ENCODE measurements at regions not wholly inside any gene's neighbourhood (a gene's known extent, or its start where the extent isn't known, plus 50 kb on each side); places are given as distances from the start of the nearest gene placed in this dataset.

DNA sequence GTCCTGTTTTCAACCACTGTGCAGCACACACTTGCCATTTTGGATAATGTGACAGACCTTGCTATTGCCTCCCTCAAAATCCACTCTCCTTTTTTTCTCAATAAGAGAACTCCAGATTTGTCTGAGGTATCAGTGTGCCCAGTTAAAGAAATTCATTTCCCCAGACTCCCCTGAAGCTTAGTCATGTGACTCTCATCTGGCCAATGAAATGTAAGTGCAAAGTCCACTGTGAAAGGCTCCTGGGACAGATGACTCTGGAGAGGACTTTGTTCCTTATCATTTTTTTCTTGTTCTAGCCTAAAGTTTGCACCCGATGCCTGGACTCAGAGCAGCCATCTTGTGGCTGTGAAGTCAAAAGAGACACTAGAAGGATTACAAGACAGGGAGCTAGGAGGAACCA lies 268.6 kb upstream of the LRTM1 start:
- TF ChIP-seq POLR2AphosphoS5 (IDR thresholded peaks at IDR 0.05) (no peak), POLR2A (IDR thresholded peaks at IDR 0.05) (no peak), EP300 (IDR thresholded peaks at IDR 0.05) (no peak)
- TF ChIP-seq, protein P1, sequence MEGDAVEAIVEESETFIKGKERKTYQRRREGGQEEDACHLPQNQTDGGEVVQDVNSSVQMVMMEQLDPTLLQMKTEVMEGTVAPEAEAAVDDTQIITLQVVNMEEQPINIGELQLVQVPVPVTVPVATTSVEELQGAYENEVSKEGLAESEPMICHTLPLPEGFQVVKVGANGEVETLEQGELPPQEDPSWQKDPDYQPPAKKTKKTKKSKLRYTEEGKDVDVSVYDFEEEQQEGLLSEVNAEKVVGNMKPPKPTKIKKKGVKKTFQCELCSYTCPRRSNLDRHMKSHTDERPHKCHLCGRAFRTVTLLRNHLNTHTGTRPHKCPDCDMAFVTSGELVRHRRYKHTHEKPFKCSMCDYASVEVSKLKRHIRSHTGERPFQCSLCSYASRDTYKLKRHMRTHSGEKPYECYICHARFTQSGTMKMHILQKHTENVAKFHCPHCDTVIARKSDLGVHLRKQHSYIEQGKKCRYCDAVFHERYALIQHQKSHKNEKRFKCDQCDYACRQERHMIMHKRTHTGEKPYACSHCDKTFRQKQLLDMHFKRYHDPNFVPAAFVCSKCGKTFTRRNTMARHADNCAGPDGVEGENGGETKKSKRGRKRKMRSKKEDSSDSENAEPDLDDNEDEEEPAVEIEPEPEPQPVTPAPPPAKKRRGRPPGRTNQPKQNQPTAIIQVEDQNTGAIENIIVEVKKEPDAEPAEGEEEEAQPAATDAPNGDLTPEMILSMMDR (IDR thresholded peaks at IDR 0.05): no peak
- H3K4me3 ChIP-seq: no peak overlapping the region
- 75 to 100% methylated on average over 1 of the region's 1 CpG for WGBS, 2 donors (ENCODE audit: low coverage in 1 of 2)
- no peak overlapping the region for H3K27ac ChIP-seq
- H3K36me3 ChIP-seq: no peaks in the 10 kb centered on the region
- H3K4me1 ChIP-seq: no peaks in the 10 kb centered on the region
- ATAC-seq: no peak
- H3K27me3 ChIP-seq: no peaks in the 10 kb centered on the region
- no peaks in the 10 kb centered on the region for H3K9me3 ChIP-seq

DNA sequence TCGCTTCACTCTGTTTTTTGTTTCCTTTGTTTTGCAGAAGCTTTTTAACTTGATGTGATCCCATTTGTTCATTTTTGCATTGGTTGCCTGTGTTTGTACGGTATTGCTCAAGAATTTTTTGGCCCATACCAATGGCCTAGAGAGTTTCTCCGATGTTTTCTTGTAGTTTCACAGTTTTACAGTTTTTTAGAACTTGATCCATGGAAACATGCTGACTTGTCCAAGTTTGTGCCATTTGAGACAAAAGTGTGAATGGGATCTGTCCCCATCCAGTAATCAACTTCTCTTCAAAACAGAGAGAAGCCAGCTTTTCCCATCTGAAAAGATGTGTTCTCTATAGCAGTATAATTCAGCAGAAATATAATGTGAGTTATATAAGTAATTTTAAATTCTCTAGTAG lies 266.5 kb upstream of the LRTM1 start:
- Histone ChIP-seq H3K27me3 (no peaks in the 10 kb centered on the region), H3K9me3 (no peaks in the 10 kb centered on the region), H3K4me1 (no peaks in the 10 kb centered on the region), H3K36me3 (no peaks in the 10 kb centered on the region), H3K27ac (no peak overlapping the region), H3K4me3 (no peak overlapping the region)
- TF ChIP-seq POLR2A (IDR thresholded peaks at IDR 0.05) (no peak), POLR2AphosphoS5 (IDR thresholded peaks at IDR 0.05) (no peak), EP300 (IDR thresholded peaks at IDR 0.05) (no peak)
- TF ChIP-seq, protein P1 (IDR thresholded peaks at IDR 0.05): no peak
- WGBS, 2 donors (ENCODE audit: low coverage in 1 of 2): 76 to 81% methylated on average over 3 of the region's 3 CpGs
- ATAC-seq: no peak

DNA sequence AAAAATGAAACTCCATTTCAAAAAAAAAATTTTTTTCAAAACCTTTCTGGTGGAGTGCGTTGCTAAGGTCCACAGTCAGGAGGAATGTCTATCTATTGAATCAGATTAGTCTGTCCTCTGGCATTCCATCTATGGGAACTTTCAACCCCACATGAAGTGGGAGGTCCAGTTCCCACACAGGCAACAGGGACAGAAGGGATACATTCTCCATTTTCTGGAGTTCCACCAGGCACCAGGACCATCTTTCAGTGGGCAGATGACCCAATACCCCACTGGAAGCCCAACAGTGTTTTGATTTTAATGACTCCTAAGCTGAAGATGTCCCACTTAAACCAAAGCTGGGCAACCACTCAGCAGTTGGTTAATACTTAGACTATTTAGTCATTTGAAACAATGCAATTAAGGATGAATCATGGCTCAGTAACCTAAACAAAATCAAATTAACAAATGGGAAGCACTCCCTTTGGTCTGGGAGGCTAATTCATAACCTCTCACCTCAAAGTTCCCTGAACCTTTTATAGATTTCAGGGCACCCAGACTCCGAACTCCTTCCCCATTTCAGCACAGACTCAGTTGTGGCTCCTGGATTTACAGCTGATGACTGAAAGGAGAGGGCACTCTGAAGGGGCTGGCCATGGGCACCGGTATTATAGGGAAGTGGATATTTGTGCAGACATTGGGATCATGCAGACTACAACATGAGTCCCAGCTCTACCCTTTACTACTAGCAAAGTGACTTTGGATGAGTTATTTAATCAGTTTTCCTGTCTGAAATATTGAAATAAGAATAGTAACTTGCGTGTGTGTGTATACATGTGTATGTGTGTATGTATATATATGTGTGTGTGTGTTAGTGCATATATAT lies 264.3 kb upstream of the LRTM1 start:
- ATAC-seq: no peak
- Histone ChIP-seq H3K27me3 (no peaks in the 10 kb centered on the region), H3K9me3 (no peaks in the 10 kb centered on the region), H3K4me3 (no peak overlapping the region), H3K36me3 (no peaks in the 10 kb centered on the region), H3K4me1 (no peaks in the 10 kb centered on the region), H3K27ac (peak overlapping the region in 2 of 4 donors; percentile 25 to 65)
- WGBS, 2 donors (ENCODE audit: low coverage in 1 of 2): 59 to 73% methylated on average over 4 of the region's 4 CpGs
- TF ChIP-seq POLR2AphosphoS5 (IDR thresholded peaks at IDR 0.05) (no peak), POLR2A (IDR thresholded peaks at IDR 0.05) (no peak), EP300 (IDR thresholded peaks at IDR 0.05) (no peak)
- TF ChIP-seq, protein P1 (IDR thresholded peaks at IDR 0.05): no peak

DNA sequence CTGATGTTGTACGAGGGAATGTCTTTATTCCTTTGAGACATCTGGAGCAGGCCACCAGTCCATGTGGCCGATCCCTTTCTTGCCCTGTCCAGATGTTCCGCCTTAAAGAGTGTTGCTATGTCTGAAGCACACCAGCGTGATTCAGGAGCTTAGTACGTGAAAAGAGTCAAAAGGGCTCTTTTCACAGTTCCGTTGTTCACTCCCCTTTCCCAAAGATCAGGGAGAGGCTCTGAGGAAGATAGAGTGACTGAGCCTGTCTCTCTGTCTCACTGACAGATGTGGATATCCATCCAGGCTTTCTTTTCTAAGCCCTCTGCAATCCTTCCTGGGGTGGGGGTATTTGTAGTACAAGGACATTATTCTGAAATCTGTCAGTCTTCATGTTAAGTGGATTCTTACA lies 262.5 kb upstream of the LRTM1 start:
- TF ChIP-seq EP300 (IDR thresholded peaks at IDR 0.05): no peak
- no peak for TF ChIP-seq POLR2AphosphoS5 (IDR thresholded peaks at IDR 0.05)
- TF ChIP-seq POLR2A (IDR thresholded peaks at IDR 0.05): no peak
- Histone ChIP-seq H3K4me3 (no peak overlapping the region), H3K27ac (no peak overlapping the region), H3K4me1 (no peaks in the 10 kb centered on the region), H3K9me3 (no peaks in the 10 kb centered on the region), H3K27me3 (no peaks in the 10 kb centered on the region), H3K36me3 (no peaks in the 10 kb centered on the region)
- no peak for ATAC-seq
- WGBS, 2 donors (ENCODE audit: low coverage in 1 of 2): 50 to 70% methylated on average over 1 to 6 of the region's 6 CpGs

DNA sequence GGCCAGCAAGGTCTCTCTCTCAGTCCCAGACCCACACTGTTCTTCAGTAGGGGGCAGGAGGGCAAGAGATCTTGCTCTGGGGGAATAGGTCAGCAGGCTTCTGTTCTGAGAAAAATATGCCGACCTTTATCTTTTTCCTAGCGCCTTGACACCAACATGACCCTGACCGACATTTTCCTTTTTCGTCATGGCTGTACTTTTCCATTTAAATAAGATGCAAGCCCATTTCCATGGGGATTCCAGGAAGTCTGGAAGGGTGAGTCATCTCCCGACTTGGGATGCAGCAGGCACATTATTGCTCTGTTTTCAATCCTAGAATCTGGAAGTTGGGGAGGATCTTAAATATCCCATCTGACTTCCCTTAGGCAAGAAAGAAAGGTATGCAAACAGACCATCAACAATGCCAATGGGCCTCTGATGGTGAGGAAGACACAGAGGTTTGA lies 261.5 kb upstream of the LRTM1 start:
- Histone ChIP-seq H3K9me3 (no peaks in the 10 kb centered on the region), H3K36me3 (no peaks in the 10 kb centered on the region), H3K4me3 (no peak overlapping the region), H3K27ac (no peak overlapping the region), H3K4me1 (no peaks in the 10 kb centered on the region), H3K27me3 (no peaks in the 10 kb centered on the region)
- WGBS, 2 donors (ENCODE audit: low coverage in 1 of 2): 64% methylated on average over 5 of the region's 5 CpGs; no CpG with 5 or more reads in 1 of the 2 donors
- no peak for TF ChIP-seq EP300 (IDR thresholded peaks at IDR 0.05)
- no peak for TF ChIP-seq POLR2A (IDR thresholded peaks at IDR 0.05)
- TF ChIP-seq, protein P1 (IDR thresholded peaks at IDR 0.05): no peak
- TF ChIP-seq POLR2AphosphoS5 (IDR thresholded peaks at IDR 0.05): no peak
- ATAC-seq: no peak
